HG02943 (cell line): ENCODE measurements at regions not wholly inside any gene's neighbourhood (a gene's known extent, or its start where the extent isn't known, plus 50 kb on each side); places are given as distances from the start of the nearest gene placed in this dataset.

Experiments
- ATAC-seq: cut with Tn5 transposase; IDR thresholded peaks from one replicate; pipeline ENCODE4 v1.9.1; 2021; ENCODE audit warnings: mild to moderate bottlenecking, low read depth, moderate library complexity; ENCODE audit not compliant: unreplicated experiment

- ATAC-seq: no peak
These were observed 323.5 kb downstream of the LMO4 start for GRCh38 chr1:87652176-87652575.

GRCh38 chr1:87665151-87665550 is 336.5 kb downstream of the LMO4 start:
- ATAC-seq: no peak

GRCh38 chr1:87666681-87667080 is 338.0 kb downstream of the LMO4 start:
- ATAC-seq: no peak

- no peak for ATAC-seq
These were observed 341.0 kb downstream of the LMO4 start for GRCh38 chr1:87669674-87670073.

- no peak for ATAC-seq
These were observed 344.6 kb downstream of the LMO4 start for GRCh38 chr1:87673309-87673708.

GRCh38 chr1:87673748-87674147 is 345.1 kb downstream of the LMO4 start:
- ATAC-seq: no peak

GRCh38 chr1:87674791-87675190 is 346.1 kb downstream of the LMO4 start:
- no peak for ATAC-seq

- ATAC-seq: no peak
These were observed 349.6 kb downstream of the LMO4 start for GRCh38 chr1:87678266-87678665.

- no peak for ATAC-seq
These were observed 353.9 kb downstream of the LMO4 start for GRCh38 chr1:87682565-87682964.

GRCh38 chr1:87683196-87683956 is 354.7 kb downstream of the LMO4 start:
- ATAC-seq: no peak

GRCh38 chr1:87684194-87684593 is 355.5 kb downstream of the LMO4 start:
- ATAC-seq: peak; percentile 84

GRCh38 chr1:87684713-87685205 is 356.1 kb downstream of the LMO4 start:
- ATAC-seq: no peak

GRCh38 chr1:87685311-87686135 is 356.8 kb downstream of the LMO4 start:
- no peak for ATAC-seq

GRCh38 chr1:87686136-87686495 is 357.4 kb downstream of the LMO4 start:
- no peak for ATAC-seq

- no peak for ATAC-seq
These were observed 358.0 kb downstream of the LMO4 start for GRCh38 chr1:87686671-87687070.

GRCh38 chr1:87688136-87688535 is 359.5 kb downstream of the LMO4 start:
- no peak for ATAC-seq

- no peak for ATAC-seq
These were observed 360.8 kb downstream of the LMO4 start for GRCh38 chr1:87689487-87689886.

- ATAC-seq: no peak
These were observed 367.8 kb downstream of the LMO4 start for GRCh38 chr1:87696483-87696882.

- no peak for ATAC-seq
These were observed 373.8 kb downstream of the LMO4 start for GRCh38 chr1:87702455-87702854.

- no peak for ATAC-seq
These were observed 376.6 kb downstream of the LMO4 start for GRCh38 chr1:87705233-87705632.

GRCh38 chr1:87706203-87706602 is 377.5 kb downstream of the LMO4 start:
- ATAC-seq: no peak

GRCh38 chr1:87706779-87707228 is 378.1 kb downstream of the LMO4 start:
- ATAC-seq: no peak
